Activated T-cell treated with anti-CD3 and anti-CD28 coated beads for 1 hour (primary cell): ENCODE measurements at regions not wholly inside any gene's neighbourhood (a gene's known extent, or its start where the extent isn't known, plus 50 kb on each side); places are given as distances from the start of the nearest gene placed in this dataset.

Experiments used
- DNase-seq: peaks from one replicate; pipeline ENCODE4 v3.0.0-alpha.2; 2020; ENCODE audit warnings: low read depth

DNA sequence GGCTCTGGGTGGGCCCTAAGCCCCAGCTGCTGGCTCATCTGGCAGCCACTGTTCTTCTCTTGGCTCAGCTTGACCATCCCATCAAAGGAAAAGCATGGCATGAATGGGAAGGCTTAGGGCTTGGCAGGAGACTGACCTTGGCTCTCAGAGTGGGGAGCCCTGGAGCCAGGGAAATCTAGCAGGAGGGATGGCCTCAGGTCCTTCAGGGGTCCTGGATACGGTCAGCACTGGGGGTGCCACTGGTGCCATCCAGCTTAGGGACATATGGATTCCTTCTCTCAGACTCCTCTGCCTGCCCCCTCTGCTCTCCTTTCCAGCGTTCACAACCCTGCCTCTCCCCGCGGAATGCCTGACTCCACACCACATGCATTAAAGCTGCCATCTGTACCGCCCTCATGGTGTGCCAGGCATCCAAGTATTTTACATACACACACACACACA, 165.5 kb upstream of the HAAO start:
- DNase-seq: no peak

GRCh38 chr2:42957109-42957860, 164.9 kb upstream of the HAAO start:
- DNase-seq: no peak

GRCh38 chr2:42954227-42954962, 162.0 kb upstream of the HAAO start:
- DNase-seq: no peak

GRCh38 chr2:42953216-42953615, 160.8 kb upstream of the HAAO start:
- DNase-seq: no peak

GRCh38 chr2:42951263-42951938, 159.0 kb upstream of the HAAO start:
- no peak for DNase-seq

DNA sequence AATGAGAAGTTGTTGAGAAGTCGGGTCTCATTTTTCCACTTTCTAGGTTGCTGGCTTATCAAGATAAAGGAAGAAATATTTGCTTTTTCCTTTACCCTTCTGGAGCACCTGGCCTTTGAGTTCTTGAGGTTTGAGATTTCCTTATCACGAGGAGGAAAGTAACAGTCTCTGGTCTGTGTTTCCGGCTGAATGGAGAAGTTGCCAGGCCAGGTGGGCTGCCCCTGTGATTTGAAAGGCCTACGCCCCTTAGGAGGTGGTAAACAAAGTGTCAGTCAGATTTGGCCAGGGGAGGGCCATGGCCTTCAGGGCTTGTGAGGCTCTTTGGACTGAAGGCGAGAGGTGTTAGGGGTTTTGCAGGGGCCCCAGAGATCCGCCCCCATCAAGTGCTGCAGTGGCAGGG, 156.7 kb upstream of the HAAO start:
- no peak for DNase-seq

GRCh38 chr2:42947809-42948600, 155.6 kb upstream of the HAAO start:
- no peak for DNase-seq

DNA sequence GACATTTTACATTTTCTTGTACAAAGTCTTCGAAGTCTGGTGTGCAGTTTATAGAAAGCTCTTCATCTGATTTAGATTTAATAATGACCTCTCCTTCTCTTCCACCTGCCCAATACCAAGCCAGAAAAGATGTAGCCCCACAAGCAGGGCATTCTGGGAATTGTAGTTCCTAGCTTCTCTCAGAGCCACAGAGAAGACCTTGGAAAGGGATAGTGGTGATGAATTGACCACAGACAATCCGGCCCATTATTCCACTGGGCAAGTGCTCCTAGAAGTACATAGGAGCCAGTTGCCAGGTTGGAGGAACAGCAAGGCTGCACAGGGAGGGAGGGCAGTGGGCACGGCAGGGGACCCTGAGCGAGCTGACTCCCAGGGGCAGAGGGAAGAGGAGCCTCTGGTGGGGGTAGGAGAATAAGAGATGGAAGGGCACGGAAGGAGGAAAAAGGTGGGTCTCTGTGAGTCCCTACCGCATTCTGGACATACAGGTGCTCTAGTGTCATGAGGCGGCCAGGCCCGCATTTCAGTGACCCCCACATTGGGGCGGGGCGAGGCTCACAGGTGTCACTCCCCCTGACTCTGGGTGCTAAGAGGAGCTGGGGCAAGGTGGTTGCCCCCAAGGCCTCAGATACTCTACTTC, 152.5 kb upstream of the HAAO start:
- no peak for DNase-seq

DNA sequence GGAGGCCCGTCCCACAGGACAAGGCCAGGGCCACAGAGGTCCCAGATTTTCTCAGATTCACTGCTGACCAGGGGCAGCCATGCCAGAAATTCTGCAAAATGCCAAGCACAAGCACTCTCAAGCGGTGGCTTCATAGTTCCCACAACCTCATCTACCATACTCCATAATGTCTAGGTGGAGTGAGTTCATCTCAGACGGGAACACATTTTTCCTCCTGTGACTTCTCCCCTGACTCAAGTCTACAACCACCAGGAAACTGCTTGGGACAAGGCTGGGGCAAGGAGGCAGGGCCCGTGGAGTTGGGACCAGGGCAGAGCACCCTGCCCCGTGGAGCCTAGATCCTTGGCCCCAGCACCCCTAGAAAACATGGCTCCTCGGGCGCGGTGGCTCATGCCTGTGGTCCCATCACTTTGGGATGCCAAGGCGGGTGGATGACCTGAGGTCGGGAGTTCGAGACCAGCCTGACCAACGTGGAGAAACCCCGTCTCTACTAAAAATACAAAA, 150.7 kb upstream of the HAAO start:
- DNase-seq: no peak

GRCh38 chr2:42942214-42942989, 150.0 kb upstream of the HAAO start:
- no peak for DNase-seq

- no peak for DNase-seq
These were observed 149.3 kb upstream of the HAAO start for GRCh38 chr2:42941633-42942176.

DNA sequence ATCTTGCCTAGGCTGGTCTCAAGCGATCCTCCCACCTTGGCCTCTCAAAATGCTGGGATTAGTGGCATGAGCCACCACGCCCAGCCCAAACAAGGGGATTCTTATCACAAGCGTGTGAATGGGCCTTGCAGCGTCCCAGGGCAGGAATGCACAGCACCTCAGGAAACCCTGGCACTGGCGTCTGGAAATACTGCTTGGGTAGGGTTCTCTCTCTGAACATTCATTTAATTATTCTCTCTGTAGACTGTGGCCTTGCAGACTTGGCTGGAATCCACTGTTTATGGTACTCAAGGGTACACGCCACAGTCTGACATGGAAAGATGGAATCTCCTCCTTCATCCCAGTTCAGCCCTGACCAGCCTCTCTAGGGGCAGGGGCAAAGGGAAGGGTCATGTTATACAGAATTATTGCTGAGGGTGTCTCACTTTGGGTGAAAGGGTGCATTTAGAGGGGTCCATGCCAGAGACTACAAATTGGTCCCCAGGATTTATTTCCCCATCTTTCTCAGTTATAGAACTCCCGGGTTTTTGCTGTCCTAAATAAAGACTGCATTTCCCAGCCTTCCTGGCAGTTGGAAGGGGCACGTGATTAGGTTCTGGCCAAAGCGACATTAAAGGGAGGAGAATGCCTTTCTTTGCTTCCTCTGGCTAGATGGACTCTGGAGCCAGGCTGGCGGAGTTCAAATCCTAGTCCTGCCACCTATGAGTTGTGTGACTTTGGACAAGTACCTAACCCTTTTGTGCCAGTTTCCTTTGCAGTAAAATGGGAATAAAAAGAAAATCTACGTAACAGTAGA, 147.2 kb upstream of the HAAO start:
- DNase-seq: no peak

- no peak for DNase-seq
These were observed 146.4 kb upstream of the HAAO start for GRCh38 chr2:42938671-42939370.

DNA sequence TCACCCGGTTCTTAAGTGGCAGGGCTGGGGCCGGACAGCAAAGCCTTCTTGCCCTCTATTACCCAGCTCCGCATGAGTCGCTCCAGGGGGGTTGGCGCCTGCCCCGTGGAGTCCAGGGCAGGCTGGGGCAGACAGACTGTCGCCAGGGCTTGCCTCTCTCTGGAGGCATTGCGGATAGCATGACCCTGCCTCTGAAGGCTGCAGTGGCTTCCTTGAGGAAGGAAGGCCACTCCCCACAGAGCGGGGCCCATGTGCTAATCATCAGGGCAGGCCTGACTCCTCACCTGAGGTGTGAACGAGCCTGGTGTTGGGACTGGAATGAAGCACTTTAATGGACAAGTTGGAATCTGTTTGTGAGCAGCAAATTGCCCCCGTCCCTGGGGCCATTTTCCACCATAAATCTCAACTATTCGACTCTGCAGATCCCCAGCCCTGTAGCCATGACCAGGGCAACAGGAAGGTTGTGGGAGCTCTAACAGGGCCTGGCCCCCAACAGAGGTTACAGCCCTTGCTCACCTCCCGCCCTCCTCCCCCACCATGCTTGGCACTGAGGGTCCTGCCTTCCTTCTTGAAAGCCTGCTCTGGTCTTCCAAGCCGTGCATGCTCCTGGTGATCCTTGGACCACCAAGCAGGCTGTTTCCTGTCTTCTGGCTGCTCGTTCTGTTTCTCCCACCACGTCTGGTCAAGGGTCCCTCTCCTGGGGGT, 144.9 kb upstream of the HAAO start:
- DNase-seq: no peak

- DNase-seq: no peak
These were observed 143.6 kb upstream of the HAAO start for GRCh38 chr2:42935692-42936671.

- no peak for DNase-seq
These were observed 142.3 kb upstream of the HAAO start for GRCh38 chr2:42934580-42935186.

GRCh38 chr2:42933824-42934254, 141.5 kb upstream of the HAAO start:
- DNase-seq: no peak
